ENCODE measurements at regions not wholly inside any gene's neighbourhood (a gene's known extent, or its start where the extent isn't known, plus 50 kb on each side); places are given as distances from the start of the nearest gene placed in this dataset.
"Not testable (repeated sequence)": the region's sequence is repeated elsewhere in the genome, so short reads cannot be mapped to it uniquely, and the experiment has no call there.

GRCh38 chr17:45620468-45620867 lies 129.9 kb upstream of the PLEKHM1 start:
- not testable (repeated sequence) for DNase-seq (ENCODE audit: low spot score); H3K14ac ChIP-seq (ENCODE audit: low read length); H3K36me3 ChIP-seq (replicated peaks in 1 of 2; ENCODE audit: control insufficient read depth in 2 of 2, insufficient read depth in 2 of 2, low read length in 2 of 2); H2BK12ac ChIP-seq (ENCODE audit: low read length); H3K9ac ChIP-seq (ENCODE audit: low read depth, low read length, poor library complexity); H2AK5ac ChIP-seq (ENCODE audit: low read depth, low read length); H3K9me3 ChIP-seq (replicated peaks in 1 of 2; ENCODE audit: control insufficient read depth in 2 of 2, insufficient read depth in 1 of 2, low read depth in 1 of 2, low read length in 2 of 2); H3K79me1 ChIP-seq (ENCODE audit: low read depth, low read length); H3K4me1 ChIP-seq (ENCODE audit: control insufficient read depth in 2 of 2, insufficient read depth in 1 of 2, low read depth in 1 of 2, low read length in 2 of 2); H3K18ac ChIP-seq (ENCODE audit: low read length); H2BK120ac ChIP-seq (ENCODE audit: low read depth, low read length); H3K4ac ChIP-seq (ENCODE audit: low read length); H2BK5ac ChIP-seq (ENCODE audit: low read length); H3K27me3 ChIP-seq (ENCODE audit: control insufficient read depth in 3 of 3, insufficient read depth in 3 of 3, low read depth in 1 of 3, low read length in 3 of 3); H4K8ac ChIP-seq (ENCODE audit: low read depth, low read length); H2BK15ac ChIP-seq (ENCODE audit: low read length); H3K27ac ChIP-seq (replicated peaks; ENCODE audit: low read length); H4K91ac ChIP-seq (ENCODE audit: low read depth, low read length, poor library complexity); H3K23ac ChIP-seq (ENCODE audit: low read depth, low read length, poor library complexity)
- peak overlapping the region; percentile 50 to 87 for H3K4me3 ChIP-seq (ENCODE audit: low read length in 2 of 2)
- H2AFZ ChIP-seq (ENCODE audit: low read length): peak overlapping the region; percentile 53
- peak overlapping the region; percentile 40 for H3K4me2 ChIP-seq (ENCODE audit: insufficient read depth, low read length, poor library complexity, severe bottlenecking)
- WGBS, 2 donors (ENCODE audit: extremely low coverage in 2 of 2, insufficient read length in 2 of 2, insufficient replicate concordance in 1 of 2): no CpG with 5 or more reads among the region's 54 CpGs

GRCh38 chr17:45621087-45621486 lies 130.6 kb upstream of the PLEKHM1 start:
- H2BK5ac ChIP-seq (ENCODE audit: low read length); H3K4me1 ChIP-seq (ENCODE audit: control insufficient read depth in 2 of 2, insufficient read depth in 1 of 2, low read depth in 1 of 2, low read length in 2 of 2); H4K91ac ChIP-seq (ENCODE audit: low read depth, low read length, poor library complexity); H3K27me3 ChIP-seq (ENCODE audit: control insufficient read depth in 3 of 3, insufficient read depth in 3 of 3, low read depth in 1 of 3, low read length in 3 of 3); H2AFZ ChIP-seq (ENCODE audit: low read length); H4K8ac ChIP-seq (ENCODE audit: low read depth, low read length); H3K27ac ChIP-seq (replicated peaks; ENCODE audit: low read length); H2BK120ac ChIP-seq (ENCODE audit: low read depth, low read length); H3K23ac ChIP-seq (ENCODE audit: low read depth, low read length, poor library complexity); H3K9me3 ChIP-seq (replicated peaks in 1 of 2; ENCODE audit: control insufficient read depth in 2 of 2, insufficient read depth in 1 of 2, low read depth in 1 of 2, low read length in 2 of 2); H2AK5ac ChIP-seq (ENCODE audit: low read depth, low read length); H3K36me3 ChIP-seq (replicated peaks in 1 of 2; ENCODE audit: control insufficient read depth in 2 of 2, insufficient read depth in 2 of 2, low read length in 2 of 2); H3K18ac ChIP-seq (ENCODE audit: low read length); H3K14ac ChIP-seq (ENCODE audit: low read length); H2BK15ac ChIP-seq (ENCODE audit: low read length); H2BK12ac ChIP-seq (ENCODE audit: low read length); DNase-seq (ENCODE audit: low spot score); H3K4me2 ChIP-seq (ENCODE audit: insufficient read depth, low read length, poor library complexity, severe bottlenecking); H3K79me1 ChIP-seq (ENCODE audit: low read depth, low read length); H3K4ac ChIP-seq (ENCODE audit: low read length); H3K9ac ChIP-seq (ENCODE audit: low read depth, low read length, poor library complexity): not testable (repeated sequence)
- H3K4me3 ChIP-seq (ENCODE audit: low read length in 2 of 2): peak overlapping the region in 1 of 2 donors; percentile 30
- WGBS, 2 donors (ENCODE audit: extremely low coverage in 2 of 2, insufficient read length in 2 of 2, insufficient replicate concordance in 1 of 2): no CpG with 5 or more reads among the region's 9 CpGs

DNA sequence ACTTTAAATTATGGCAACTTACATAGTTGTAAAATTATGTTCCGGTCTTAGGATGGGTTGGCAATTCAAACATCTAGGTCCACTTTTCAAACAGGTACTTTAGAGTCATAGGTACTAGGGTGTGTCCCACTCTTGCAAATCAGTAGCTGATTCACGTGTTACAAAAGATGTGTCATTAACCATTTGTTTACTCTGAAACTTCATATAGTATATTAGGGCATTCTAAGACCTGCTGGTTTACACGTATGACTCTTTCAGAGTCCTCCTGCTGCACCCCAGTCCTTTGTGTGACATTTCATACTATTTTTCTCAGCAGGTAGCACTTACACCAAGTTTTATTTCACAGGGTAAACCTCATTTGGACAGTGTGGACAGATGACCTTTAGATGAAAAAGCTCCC lies 131.8 kb upstream of the PLEKHM1 start:
- no CpG with 5 or more reads among the region's 3 CpGs for WGBS, 2 donors (ENCODE audit: extremely low coverage in 2 of 2, insufficient read length in 2 of 2, insufficient replicate concordance in 1 of 2)
- not testable (repeated sequence) for H2BK12ac ChIP-seq (ENCODE audit: low read length); H2AFZ ChIP-seq (ENCODE audit: low read length)

DNA sequence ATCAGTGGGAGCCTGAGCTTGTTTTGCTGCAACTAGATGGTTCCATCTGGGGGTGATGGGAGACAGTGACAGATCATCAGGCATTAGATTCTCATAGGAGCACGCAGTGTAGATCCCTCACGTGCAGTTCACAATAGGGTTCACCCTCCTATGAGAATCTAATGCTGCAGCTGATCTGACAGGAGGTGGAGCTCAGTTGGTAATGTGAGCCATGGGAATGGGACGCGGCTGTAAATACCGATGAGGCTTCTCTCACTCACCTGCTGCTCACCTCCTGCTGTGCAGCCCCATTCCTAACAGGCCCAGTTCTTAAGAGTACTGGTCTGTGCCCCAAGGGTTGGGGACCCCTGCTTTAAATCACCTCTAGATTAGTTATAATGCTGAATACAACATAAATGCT lies 137.5 kb upstream of the PLEKHM1 start:
- Histone ChIP-seq H3K4me1 (ENCODE audit: control insufficient read depth in 2 of 2, insufficient read depth in 1 of 2, low read depth in 1 of 2, low read length in 2 of 2) (no peaks in the 10 kb centered on the region), H3K9ac (ENCODE audit: low read depth, low read length, poor library complexity) (no peak overlapping the region), H3K27ac (replicated peaks; ENCODE audit: low read length) (no peak overlapping the region), H2AK5ac (ENCODE audit: low read depth, low read length) (no peak overlapping the region), H3K23ac (ENCODE audit: low read depth, low read length, poor library complexity) (no peak overlapping the region), H2BK5ac (ENCODE audit: low read length) (no peak overlapping the region), H2BK15ac (ENCODE audit: low read length) (no peak overlapping the region), H4K8ac (ENCODE audit: low read depth, low read length) (no peak overlapping the region), H3K4me2 (ENCODE audit: insufficient read depth, low read length, poor library complexity, severe bottlenecking) (no peak overlapping the region), H3K36me3 (replicated peaks in 1 of 2; ENCODE audit: control insufficient read depth in 2 of 2, insufficient read depth in 2 of 2, low read length in 2 of 2) (peaks cover 24 to 55% of the 10 kb centered on the region in 2 donors), H3K14ac (ENCODE audit: low read length) (no peak overlapping the region), H4K91ac (ENCODE audit: low read depth, low read length, poor library complexity) (no peak overlapping the region), H3K79me1 (ENCODE audit: low read depth, low read length) (peaks cover 1% of the 10 kb centered on the region), H3K9me3 (replicated peaks in 1 of 2; ENCODE audit: control insufficient read depth in 2 of 2, insufficient read depth in 1 of 2, low read depth in 1 of 2, low read length in 2 of 2) (peaks cover 2 to 3% of the 10 kb centered on the region in 2 donors), H3K18ac (ENCODE audit: low read length) (no peak overlapping the region), H3K27me3 (ENCODE audit: control insufficient read depth in 3 of 3, insufficient read depth in 3 of 3, low read depth in 1 of 3, low read length in 3 of 3) (no peaks in the 10 kb centered on the region), H2BK120ac (ENCODE audit: low read depth, low read length) (no peak overlapping the region), H3K4me3 (ENCODE audit: low read length in 2 of 2) (no peak overlapping the region), H2BK12ac (ENCODE audit: low read length) (no peak overlapping the region), H3K4ac (ENCODE audit: low read length) (no peak overlapping the region), H2AFZ (ENCODE audit: low read length) (no peak overlapping the region)
- no peak for DNase-seq (ENCODE audit: low spot score)
- no CpG with 5 or more reads among the region's 5 CpGs for WGBS, 2 donors (ENCODE audit: extremely low coverage in 2 of 2, insufficient read length in 2 of 2, insufficient replicate concordance in 1 of 2)

More for the DNA sequence above, 131.8 kb upstream of the PLEKHM1 start:
- H3K4me3 ChIP-seq (ENCODE audit: low read length in 2 of 2); H3K4ac ChIP-seq (ENCODE audit: low read length); H4K91ac ChIP-seq (ENCODE audit: low read depth, low read length, poor library complexity); H4K8ac ChIP-seq (ENCODE audit: low read depth, low read length); H3K4me1 ChIP-seq (ENCODE audit: control insufficient read depth in 2 of 2, insufficient read depth in 1 of 2, low read depth in 1 of 2, low read length in 2 of 2); H3K18ac ChIP-seq (ENCODE audit: low read length); H2BK5ac ChIP-seq (ENCODE audit: low read length); DNase-seq (ENCODE audit: low spot score); H3K23ac ChIP-seq (ENCODE audit: low read depth, low read length, poor library complexity); H3K4me2 ChIP-seq (ENCODE audit: insufficient read depth, low read length, poor library complexity, severe bottlenecking); H3K14ac ChIP-seq (ENCODE audit: low read length); H2BK120ac ChIP-seq (ENCODE audit: low read depth, low read length); H3K27ac ChIP-seq (replicated peaks; ENCODE audit: low read length); H3K79me1 ChIP-seq (ENCODE audit: low read depth, low read length); H3K36me3 ChIP-seq (replicated peaks in 1 of 2; ENCODE audit: control insufficient read depth in 2 of 2, insufficient read depth in 2 of 2, low read length in 2 of 2); H2AK5ac ChIP-seq (ENCODE audit: low read depth, low read length); H3K9me3 ChIP-seq (replicated peaks in 1 of 2; ENCODE audit: control insufficient read depth in 2 of 2, insufficient read depth in 1 of 2, low read depth in 1 of 2, low read length in 2 of 2); H3K27me3 ChIP-seq (ENCODE audit: control insufficient read depth in 3 of 3, insufficient read depth in 3 of 3, low read depth in 1 of 3, low read length in 3 of 3); H2BK15ac ChIP-seq (ENCODE audit: low read length); H3K9ac ChIP-seq (ENCODE audit: low read depth, low read length, poor library complexity): not testable (repeated sequence)
